NAMALWA (cell line): ENCODE measurements at regions not wholly inside any gene's neighbourhood (a gene's known extent, or its start where the extent isn't known, plus 50 kb on each side); places are given as distances from the start of the nearest gene placed in this dataset.
A peak's percentile ranks its signal among the peaks of the same experiment; 100 is the strongest.
"Not testable (repeated sequence)": the region's sequence is repeated elsewhere in the genome, so short reads cannot be mapped to it uniquely, and the experiment has no call there.

Experiments
- DNase-seq: peaks from one replicate; pipeline ENCODE4 v3.0.0-alpha.2; 2015; ENCODE audit warnings: low spot score

DNA sequence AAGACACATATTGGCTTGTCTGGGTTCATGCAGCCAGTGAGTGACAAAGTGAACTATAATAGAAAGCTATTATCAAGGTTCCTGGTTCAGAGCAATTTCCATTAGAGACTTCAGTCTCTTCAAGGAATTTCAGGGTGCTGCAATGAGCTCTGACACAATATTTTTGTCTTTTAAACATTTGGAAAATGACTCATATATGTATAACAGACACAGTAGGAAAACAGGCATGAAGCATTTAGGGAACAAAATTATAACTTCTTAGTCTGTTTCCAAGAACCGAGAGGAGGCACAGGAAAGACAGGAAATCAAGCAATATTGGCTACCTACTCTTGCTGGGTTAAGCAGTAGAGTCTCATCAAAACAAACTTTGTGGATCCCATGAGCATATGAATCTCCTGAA lies 170.4 kb downstream of the PTPRC start:
- no peak for DNase-seq

DNA sequence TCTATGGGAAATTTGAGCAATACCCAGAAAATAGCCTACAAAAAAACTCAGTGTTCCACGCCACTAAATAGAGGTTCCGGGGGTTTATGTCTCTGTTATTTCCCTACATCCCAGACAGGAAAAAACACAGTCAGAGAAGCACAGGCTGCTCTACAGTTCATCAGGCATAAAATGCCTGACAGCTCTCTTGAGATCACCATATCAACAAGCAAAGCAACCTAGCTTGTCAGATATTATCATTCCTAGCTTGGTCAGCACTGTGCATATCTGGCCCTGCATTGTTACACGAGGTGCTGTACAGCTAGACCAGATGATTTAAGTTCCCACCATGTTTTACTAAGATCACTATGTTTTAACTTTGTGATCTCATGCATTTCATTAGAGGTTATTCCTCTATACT lies 172.6 kb downstream of the PTPRC start:
- DNase-seq = no peak

DNA sequence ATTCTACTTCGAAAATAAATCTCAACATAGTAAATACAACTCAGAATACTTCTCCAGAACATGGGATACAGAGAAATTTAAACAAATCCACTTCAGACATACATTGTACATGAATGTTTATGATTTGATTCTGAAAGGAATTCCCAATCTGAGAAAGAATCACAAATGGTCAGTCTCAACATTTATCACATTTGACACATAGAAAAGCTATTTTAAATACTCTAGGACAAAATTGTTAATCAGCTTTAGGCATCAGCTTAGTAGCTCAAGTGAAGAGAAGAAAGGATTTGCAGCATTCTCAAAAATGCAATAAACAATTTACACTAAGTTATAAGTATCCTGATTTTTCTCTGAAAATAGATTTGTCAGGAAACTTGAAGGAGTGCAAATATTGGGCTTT lies 184.8 kb downstream of the PTPRC start:
- DNase-seq = no peak

DNA sequence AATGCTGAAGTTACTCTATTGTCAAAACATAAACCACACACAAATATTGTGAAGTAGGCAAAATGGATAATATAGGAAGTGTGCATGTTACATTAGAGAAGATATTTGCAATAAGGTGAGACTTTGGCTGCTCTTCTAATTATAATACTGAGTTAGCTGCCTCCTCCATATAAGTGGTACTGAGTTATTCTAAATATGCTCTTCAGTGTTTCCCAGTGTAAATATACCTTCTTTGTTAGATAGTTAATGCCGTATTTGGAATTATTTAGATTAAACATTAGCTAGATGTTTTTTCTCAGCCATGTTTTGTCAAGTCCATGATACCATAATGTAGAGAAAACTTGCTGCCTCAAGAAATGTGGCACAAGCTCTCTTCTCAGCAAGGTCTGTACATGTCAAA lies 186.4 kb downstream of the PTPRC start:
- DNase-seq = no peak

DNA sequence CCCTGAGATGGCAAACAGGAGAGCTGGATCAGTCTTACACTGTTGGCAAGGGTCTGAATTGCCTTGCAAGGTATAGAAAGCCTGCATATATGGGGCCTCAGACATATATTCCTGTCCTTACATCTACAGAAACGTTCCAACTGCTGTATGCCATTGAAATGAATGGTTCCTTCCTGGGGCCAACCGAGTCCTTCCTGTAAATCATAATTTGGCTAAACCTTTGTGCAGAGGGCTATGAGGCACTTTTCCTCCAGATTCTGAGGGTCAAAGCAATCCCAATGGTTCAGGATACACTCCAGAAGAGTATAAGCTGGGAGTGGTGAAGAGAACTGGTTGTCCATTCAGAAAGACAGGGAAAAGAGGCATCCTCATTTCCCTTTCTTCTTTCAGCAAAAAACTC lies 190.5 kb downstream of the PTPRC start:
- DNase-seq = no peak

DNA sequence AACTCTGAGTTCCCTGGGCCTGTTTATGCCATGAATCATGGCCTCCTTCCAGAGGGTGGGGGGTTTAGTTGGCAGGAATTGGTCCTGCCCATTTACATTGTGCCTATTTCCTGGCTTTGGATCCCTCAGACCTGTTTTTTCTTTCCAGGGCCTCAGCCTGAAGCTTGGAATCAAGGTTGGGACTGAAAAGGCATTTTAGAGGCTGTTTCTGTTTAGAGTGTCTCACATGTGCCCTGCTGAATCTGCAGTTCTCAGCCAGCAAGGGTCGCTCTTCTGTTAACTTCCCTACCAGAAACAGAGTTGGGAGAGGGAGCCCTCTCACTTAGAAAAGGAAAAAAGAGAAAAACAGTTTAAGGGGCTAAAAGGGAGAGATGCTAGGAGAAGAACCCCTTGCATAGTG lies 191.1 kb downstream of the PTPRC start:
- no peak for DNase-seq

DNA sequence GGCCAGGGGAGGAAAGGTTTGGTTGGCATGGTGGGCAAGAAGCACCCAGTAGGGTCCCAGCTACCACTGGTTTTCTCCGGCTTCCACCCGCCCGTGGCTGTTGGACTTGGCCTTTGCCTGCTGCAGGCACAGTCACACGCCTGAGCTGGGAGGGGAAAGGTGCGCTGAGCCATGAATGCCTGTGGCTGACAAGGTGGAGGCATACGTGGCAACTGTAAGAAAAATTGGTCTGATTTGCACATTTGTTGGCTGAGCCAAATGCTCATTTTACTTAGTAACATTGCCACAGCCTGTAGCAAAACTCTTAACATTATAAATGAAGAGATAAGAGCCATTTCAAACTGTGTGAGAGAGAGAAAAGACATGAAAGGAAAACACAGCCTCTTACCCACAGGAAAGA lies 191.6 kb downstream of the PTPRC start:
- DNase-seq = no peak

DNA sequence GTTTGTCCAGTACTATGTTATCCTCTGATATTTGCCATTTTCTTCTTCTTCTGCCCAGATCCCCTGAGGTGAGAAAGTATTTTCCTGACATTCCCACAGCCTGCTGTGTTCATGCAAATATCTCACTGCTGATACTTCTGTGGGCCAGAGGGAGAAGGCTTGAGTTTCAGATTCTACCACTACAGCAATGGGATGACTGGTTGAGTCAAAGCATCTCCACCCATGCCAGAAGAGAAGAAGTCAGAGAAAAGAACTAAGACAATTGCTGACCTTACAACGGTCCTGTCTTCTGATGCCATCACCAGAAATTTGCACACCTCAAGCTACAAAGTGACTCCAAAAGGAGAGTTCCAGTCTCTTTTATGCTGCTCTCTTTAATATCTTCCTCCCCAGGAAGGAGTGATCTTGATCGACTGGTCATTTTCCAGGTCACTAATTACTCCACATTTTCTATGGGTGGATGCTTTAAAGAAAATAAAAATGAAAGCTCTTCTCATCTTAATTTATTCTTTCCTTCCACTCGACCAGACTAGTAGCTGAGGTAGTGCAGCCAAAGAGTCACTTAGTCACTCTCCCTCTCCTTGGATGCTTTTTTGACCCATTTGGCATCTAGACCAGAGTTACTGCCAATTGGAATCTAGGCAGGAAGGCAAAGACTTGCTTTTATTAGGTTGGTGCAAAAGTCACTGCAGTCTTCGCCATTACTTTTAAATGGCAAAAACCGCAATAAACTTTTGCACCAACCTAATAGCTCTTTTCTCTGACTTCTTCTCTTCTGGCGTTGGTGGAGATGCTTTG lies 195.1 kb downstream of the PTPRC start:
- no peak for DNase-seq

DNA sequence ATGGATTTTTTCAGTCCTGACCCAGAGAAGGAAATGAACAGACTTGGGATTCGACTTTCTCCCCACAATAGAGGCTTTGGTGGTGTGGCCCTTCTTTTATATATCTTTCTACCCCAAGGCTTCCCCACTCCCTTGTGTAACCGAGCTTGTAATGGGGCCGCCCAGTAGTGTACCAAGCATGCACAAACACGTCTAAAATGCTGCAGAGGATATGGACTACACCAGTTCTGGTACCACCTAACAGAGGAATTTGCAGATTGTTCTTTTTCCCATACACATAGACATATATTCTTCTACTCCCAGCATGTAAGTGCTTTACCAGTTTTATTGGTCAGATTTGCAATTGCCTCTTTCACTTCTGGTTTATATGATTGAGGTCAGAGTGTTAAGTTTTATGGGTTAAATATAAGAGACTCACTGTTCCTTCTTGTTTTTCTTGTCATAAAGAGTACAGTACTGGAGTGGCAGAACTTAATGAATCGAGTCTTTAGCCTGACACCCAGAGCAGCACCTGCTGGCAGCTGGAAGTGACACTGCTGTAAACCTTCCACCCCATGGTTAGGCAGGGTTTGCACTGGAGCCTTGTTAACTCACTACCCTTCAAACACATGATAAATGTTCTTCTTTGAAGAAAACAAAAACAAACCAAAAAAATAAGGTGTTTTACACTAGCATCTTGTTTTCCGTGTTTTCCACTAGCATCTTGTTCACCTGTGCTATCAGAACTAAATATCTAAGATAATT lies 198.6 kb downstream of the PTPRC start:
- peak; percentile 17 for DNase-seq

DNA sequence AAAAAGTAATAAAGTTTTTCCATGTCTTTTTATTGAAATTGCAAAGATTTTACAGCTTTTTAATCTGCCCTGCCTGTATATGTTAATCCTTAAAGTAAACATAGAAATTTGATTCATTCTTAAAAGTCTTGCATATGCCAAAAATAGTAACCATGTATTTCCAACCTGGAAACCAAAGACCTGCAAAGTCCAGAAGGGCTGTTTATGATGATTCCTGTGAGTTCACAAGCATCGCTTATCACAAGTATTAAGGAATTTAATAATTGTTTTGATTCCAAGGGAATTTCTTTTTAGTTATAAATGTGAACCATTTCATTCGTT lies 199.1 kb downstream of the PTPRC start:
- no peak for DNase-seq

DNA sequence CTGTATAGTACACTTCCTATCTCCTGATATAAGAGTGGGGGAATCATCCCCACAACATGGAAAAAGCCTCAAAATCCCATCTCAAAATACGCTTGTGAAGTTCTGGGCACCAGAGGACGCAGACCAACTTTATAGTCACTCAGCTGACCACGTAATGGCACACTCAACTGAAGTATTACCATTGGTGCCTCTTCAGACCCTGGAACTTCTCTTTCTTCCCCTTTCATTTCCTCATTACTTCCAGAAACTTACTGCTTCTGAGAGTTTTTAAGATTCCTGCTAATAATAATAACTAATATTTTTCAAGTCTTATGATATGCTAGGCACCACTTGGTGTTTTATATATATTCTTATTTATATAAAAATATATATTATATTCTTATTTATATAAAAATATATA lies 202.6 kb downstream of the PTPRC start:
- no peak for DNase-seq

DNA sequence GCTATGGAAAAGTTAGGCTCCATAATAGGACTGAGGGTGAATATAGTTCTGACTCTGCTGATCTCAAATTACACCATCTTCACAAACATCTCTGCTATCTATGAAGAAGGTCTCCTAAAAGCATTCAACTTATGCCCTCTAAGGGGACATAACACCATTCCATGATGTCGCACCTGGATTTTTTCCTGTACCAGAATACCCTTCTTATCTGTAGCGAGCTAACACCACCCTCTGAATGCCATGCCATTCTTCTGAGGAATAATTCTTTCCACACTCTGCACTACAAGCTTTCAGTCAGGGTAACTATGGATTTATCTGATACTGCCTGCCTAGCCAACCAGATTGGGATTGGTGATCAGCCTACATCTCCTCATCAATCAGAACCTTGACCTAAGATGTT lies 203.8 kb downstream of the PTPRC start:
- DNase-seq = no peak

DNA sequence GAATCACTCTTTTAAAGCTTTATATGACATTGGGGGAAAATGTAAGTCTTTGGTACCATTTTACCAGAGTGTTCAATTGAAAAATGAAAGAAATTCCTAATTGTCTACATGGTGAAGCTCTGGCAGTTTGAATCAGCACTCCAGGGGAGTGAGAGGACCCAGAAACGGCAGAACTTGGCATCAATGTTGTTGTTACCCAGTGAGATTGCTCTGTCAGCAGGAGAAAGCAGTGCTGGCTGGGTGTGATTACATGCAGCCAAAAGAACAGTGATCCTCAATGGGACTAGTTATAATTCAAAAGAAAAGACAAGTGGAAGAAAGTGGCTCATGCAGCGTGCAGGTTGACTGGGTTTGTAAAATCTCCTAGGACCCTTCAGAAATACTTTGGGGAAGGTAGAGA lies 206.4 kb downstream of the PTPRC start:
- no peak for DNase-seq

DNA sequence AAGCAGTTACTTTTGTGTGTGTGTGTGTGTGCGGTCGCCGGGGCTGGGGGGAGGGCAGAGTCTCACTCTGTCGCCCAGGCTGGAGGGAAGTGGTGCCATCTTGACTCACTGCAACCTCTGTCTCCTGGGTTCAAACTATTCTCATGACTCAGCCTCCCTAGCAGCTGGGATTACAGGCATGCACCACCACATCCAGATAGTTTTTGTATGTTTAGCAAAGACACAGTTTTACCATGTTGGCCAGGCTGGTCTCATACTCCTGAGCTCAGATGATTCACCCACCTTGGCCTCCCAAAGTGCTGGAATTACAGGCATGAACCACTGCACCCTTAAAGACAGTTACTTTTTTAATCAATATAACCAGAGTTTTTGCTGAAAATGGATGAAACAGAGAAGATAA lies 207.0 kb downstream of the PTPRC start:
- DNase-seq = no peak

DNA sequence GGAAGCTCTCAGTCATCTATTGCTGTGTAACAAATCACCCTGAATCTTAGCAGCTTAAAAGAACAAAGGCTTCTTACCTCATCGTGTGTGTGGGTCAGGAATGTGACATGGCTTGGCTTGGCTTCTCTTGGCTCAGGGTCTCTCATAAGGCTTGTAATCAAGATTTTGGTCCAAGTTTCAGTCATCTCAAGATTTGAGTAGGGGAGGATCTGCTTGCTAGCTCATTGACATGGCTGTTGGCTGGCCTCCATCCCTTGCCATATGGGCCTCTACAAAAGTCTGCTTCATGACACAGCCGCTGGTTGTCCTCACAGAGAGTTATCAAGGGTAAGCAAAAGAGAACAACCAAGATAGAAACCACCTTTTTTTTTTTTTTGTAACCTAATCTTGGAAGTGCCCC lies 207.7 kb downstream of the PTPRC start:
- no peak for DNase-seq

DNA sequence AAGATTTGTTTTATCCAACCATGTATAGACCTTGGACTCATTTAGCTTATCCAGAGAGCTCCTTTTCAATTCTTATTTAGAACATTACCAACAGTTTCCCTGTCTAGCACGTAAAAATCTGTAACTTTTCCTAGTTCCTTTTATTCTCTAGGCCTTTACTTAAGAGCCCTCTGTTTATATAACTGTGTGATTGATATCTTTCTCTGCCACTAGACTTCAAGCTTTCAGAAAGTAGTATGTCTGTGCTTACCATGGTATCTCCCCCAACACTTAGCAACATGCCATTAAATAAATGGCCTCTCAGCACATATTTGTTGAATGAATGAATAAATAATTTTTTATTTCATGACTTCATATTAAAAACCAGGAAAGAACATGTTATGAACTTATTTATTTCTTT lies 209.4 kb downstream of the PTPRC start:
- DNase-seq = no peak

DNA sequence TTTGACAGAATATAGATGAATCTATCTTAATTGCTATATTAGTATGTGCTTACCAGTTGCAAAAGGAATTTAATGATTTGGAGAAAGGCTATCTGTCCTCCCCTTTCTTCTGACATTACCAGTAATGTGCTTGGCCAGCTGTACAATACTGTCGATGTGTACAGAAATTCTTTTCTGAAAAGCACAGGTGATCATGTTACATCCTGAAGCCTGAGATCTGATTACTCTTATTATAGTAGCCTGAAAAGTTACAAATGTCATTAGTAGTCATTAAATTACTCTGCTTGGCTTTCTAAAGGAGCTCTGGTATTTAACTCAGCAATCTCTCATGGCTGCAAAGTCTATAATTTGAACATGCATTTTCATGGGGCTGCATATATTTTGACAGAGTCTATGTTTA lies 209.8 kb downstream of the PTPRC start:
- no peak for DNase-seq

DNA sequence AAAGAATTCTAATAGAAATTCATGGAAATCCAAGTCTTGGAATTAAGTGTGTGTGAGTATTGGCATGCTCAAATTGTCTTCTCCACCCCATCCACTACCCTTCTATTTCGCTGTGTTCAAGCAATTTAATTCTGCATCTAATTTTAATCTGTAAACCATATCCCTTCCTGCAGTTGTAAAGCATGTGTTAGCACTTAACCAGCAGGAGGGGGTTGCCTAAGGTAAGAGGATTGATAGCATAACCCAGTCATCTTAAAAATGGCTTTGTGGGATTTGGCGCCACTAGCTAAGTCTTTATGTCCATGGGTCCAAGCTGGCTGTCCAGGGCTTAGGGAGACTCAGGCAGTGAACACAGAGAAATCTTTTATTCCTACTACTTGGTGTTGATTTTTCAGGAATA lies 210.3 kb downstream of the PTPRC start:
- no peak for DNase-seq

DNA sequence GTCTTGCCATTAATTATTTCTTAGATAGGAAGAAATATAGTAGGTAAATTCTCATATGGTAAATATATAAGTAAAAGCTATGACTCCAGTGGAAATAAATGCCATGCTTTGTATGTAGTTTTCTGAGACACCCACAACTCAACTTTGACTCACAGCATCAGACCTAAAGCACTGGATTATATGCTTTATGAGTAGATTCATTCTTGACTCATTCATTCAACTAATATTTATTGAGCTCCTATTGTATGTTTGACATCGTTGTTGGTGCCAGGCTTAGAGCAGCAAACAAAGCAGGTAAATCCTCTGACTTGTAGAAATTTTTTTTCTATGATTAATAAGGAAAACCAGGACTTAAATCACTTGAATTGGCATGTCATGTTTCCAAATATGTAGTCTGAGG lies 211.4 kb downstream of the PTPRC start:
- no peak for DNase-seq

DNA sequence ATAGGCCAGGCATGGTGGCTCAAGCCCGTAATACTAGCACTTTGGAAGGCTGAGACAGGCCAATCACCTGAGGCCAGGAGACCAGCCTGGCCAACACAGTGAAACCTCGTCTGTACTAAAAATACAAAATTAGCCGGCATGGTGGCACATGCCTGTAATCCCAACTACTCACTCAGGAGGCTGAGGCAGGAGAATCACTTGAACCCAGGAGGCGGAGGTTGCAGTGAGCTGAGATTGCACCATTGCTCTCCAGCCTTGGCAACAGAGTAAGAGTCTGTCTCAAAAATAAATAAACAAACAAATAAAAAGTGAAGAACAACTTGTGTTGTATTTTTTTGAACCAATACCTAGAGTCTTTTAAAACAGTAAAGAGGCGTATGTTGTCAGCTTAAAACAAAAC lies 212.1 kb downstream of the PTPRC start:
- DNase-seq = not testable (repeated sequence)

DNA sequence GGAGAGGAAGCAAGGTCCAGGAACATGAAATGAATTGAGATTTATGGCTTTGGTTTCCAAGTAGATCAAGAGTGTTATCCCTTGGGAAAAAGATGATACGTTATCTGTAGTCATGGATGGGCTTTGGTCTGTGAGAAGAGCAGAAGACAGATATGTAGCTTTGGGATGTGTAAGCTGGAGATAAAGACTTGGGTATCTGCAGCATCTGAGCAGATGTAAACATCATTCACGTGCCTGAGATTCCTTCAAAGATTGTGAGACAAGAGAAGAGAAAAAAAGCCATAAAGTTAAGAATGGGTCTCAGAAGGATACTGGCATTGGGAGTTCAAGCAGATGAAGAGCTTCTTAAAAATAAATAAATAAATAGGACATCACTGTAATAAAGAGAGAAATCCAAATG lies 217.8 kb downstream of the PTPRC start:
- no peak for DNase-seq

DNA sequence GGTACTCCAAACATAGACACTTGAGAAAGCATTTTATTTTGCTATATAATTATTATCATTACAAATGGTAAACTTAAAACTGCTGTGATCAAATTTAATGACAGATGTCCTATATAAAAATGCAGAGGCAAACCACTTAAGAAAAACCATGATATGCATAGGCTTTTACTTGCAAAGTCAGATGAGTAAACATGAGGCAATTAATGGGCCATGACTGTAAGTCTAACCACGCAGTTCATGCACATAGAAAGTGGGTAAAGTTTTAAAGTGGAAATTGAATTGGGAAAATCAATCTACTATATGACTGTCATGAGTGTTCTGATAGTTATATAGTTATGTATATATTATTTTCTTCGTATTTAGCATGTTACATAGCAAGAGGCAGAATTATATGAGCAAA lies 219.2 kb downstream of the PTPRC start:
- no peak for DNase-seq

DNA sequence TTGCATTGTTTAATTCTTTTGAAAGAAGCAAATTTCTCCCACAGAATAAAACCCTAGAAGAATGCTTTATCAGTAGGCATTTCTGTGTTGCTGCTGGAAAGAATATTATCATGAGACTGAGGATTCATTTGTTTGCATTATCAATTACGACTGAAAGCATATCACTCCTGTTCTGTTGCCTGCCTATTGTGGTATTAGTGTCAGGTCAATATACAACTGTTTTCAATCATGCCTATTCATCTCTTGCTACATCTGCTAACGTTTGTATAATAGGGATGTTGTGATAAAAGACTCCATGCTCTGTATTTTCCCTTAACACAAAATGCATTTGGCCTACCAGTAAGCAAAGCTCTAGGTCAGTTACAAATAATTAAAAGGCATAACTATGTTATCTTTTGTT lies 221.5 kb downstream of the PTPRC start:
- DNase-seq = no peak

DNA sequence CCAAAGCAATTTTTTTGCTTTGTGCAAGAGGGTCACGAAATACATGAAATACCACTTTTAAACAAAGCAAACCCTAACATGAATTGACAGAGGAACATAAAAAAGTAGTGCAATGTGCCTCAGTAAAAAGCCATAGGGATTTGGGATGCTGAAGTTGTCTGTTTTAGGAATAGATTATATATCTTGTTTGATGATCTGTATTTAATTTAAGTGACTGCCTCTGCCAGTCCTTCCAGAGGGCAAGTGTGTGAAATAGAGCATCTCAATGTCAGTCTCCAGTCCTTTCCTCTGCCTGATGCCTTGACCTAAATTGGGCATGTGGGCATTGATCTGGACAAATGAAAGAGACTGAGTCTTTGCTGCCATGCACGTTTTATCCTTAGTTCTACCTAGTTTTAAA lies 222.8 kb downstream of the PTPRC start:
- DNase-seq = no peak
